Liver (tissue), 8 donors: ENCODE measurements at regions not wholly inside any gene's neighbourhood (a gene's known extent, or its start where the extent isn't known, plus 50 kb on each side); places are given as distances from the start of the nearest gene placed in this dataset.

Experiments used
- DNase-seq: peaks from one replicate; pipeline ENCODE4 v3.0.0-alpha.2; 2017; ENCODE audit warnings: low spot score
- H3K27ac ChIP-seq, 2 donors: one replicate each; pipeline ENCODE4 v1.7.0; 2013; ENCODE audit warnings: inconsistent platforms in 2 of 2, low read length in 2 of 2, control low read depth in 1 of 2, low read depth in 1 of 2, mild to moderate bottlenecking in 1 of 2
- H3K27me3 ChIP-seq, 4 donors: one replicate each; pipeline versions ENCODE4 v1.6.1 to v1.7.0; 2013; ENCODE audit warnings: low read length in 3 of 4, inconsistent platforms in 1 of 4, mild to moderate bottlenecking in 1 of 4, moderate library complexity in 1 of 4; ENCODE audit not compliant: control insufficient read depth in 4 of 4, insufficient read depth in 4 of 4
- H3K36me3 ChIP-seq, 4 donors: one replicate each; pipeline versions ENCODE4 v1.6.1 to v1.7.0; 2013; ENCODE audit warnings: low read length in 3 of 4, mild to moderate bottlenecking in 3 of 4, low read depth in 1 of 4, moderate library complexity in 1 of 4; ENCODE audit not compliant: control insufficient read depth in 4 of 4, insufficient read depth in 3 of 4
- H3K4me1 ChIP-seq, 4 donors: one replicate each; pipeline versions ENCODE4 v1.6.1 to v1.7.0; 2013; ENCODE audit warnings: low read length in 3 of 4, mild to moderate bottlenecking in 3 of 4, moderate library complexity in 1 of 4; ENCODE audit not compliant: control insufficient read depth in 4 of 4, insufficient read depth in 4 of 4
- H3K4me3 ChIP-seq, 3 donors: one replicate each; pipeline versions ENCODE4 v1.6.1 to v1.7.0; 2013; ENCODE audit warnings: low read length in 3 of 3, control low read depth in 1 of 3, low read depth in 1 of 3, mild to moderate bottlenecking in 1 of 3
- H3K9ac ChIP-seq, 2 donors: one replicate each; pipeline ENCODE4 v1.7.0; 2013; ENCODE audit warnings: low read length in 2 of 2, mild to moderate bottlenecking in 2 of 2, moderate library complexity in 2 of 2, control low read depth in 1 of 2, low read depth in 1 of 2
- H3K9me3 ChIP-seq, 4 donors: one replicate each; pipeline versions ENCODE4 v1.6.1 to v1.7.0; 2013; ENCODE audit warnings: low read length in 3 of 4; ENCODE audit not compliant: control insufficient read depth in 4 of 4
- EGR1 ChIP-seq, 2 donors: IDR thresholded peaks; 2 replicates each; pipeline ENCODE4 v1.6.1; 2016 to 2018; ENCODE audit warnings: antibody characterized with exemption in 2 of 2, low read depth in 2 of 2
- FOXA2 ChIP-seq: IDR thresholded peaks from 2 replicates; pipeline ENCODE4 v1.6.1; 2016; ENCODE audit warnings: antibody characterized with exemption
- GABPA ChIP-seq, 2 donors: IDR thresholded peaks in 1 of 2; conservative IDR thresholded peaks in 1 of 2; 2 replicates each; pipeline ENCODE4 v1.6.1; 2016; ENCODE audit warnings: antibody characterized with exemption in 2 of 2, mild to moderate bottlenecking in 1 of 2, moderate library complexity in 1 of 2
- HNF4A ChIP-seq, 2 donors: conservative IDR thresholded peaks; 2 replicates each; pipeline ENCODE4 v1.6.1; 2016; ENCODE audit warnings: antibody characterized with exemption in 2 of 2, mild to moderate bottlenecking in 2 of 2
- HNF4G ChIP-seq: IDR thresholded peaks from 2 replicates; pipeline ENCODE4 v1.6.1; 2016; ENCODE audit warnings: antibody characterized with exemption
- JUND ChIP-seq, 2 donors: IDR thresholded peaks; 2 replicates each; pipeline ENCODE4 v1.6.1; 2016; ENCODE audit warnings: antibody characterized with exemption in 2 of 2
- RAD21 ChIP-seq, 2 donors: IDR thresholded peaks; 2 replicates each; pipeline ENCODE4 v1.6.1; 2016; ENCODE audit warnings: antibody characterized with exemption in 2 of 2, mild to moderate bottlenecking in 2 of 2
- RXRA ChIP-seq, 2 donors: IDR thresholded peaks; 2 replicates each; pipeline ENCODE4 v1.6.1; 2017 to 2018; ENCODE audit warnings: antibody characterized with exemption in 2 of 2, mild to moderate bottlenecking in 1 of 2
- SP1 ChIP-seq: IDR thresholded peaks from 2 replicates; pipeline ENCODE4 v1.6.1; 2018; ENCODE audit warnings: antibody characterized with exemption, mild to moderate bottlenecking
- TAF1 ChIP-seq: conservative IDR thresholded peaks from 2 replicates; pipeline ENCODE4 v1.6.1; 2016; ENCODE audit warnings: antibody characterized with exemption, mild to moderate bottlenecking
- YY1 ChIP-seq: IDR thresholded peaks from 2 replicates; pipeline ENCODE4 v1.6.1; 2016; ENCODE audit warnings: antibody characterized with exemption, mild to moderate bottlenecking
- WGBS: extraction: QIAGEN DNeasy Blood & Tissue Kit; methylation state at CpG from one replicate; pipeline ENCODE4 v1.1.7; 2013; 5-methylcytosine and 5-hydroxymethylcytosine counted together
- TF ChIP-seq, protein P1 (sequence below): IDR thresholded peaks from 2 replicates; pipeline ENCODE4 v1.6.1; 2016; ENCODE audit warnings: antibody characterized with exemption
- TF ChIP-seq, protein P2 (sequence below): IDR thresholded peaks from 2 replicates; pipeline ENCODE4 v1.6.1; 2016; ENCODE audit warnings: antibody characterized with exemption, mild to moderate bottlenecking
- TF ChIP-seq, protein P3 (sequence below): IDR thresholded peaks from 2 replicates; pipeline ENCODE4 v1.6.1; 2016; ENCODE audit warnings: antibody characterized with exemption
- TF ChIP-seq, protein P4 (sequence below): IDR thresholded peaks from 2 replicates; pipeline ENCODE4 v1.6.1; 2016; ENCODE audit warnings: antibody characterized with exemption
- TF ChIP-seq, protein P5 (sequence below): fragments of 150-350 bp; IDR thresholded peaks from 2 replicates; pipeline ENCODE4 v1.5.1; 2017; ENCODE audit warnings: improper control_type of control experiment, low read depth, low read length; ENCODE audit not compliant: missing input control
- donor health status: healthy.
- donor health status: healthy.
- donor health status: healthy.
- donor health status: healthy.
- donor health status: healthy.

DNA sequence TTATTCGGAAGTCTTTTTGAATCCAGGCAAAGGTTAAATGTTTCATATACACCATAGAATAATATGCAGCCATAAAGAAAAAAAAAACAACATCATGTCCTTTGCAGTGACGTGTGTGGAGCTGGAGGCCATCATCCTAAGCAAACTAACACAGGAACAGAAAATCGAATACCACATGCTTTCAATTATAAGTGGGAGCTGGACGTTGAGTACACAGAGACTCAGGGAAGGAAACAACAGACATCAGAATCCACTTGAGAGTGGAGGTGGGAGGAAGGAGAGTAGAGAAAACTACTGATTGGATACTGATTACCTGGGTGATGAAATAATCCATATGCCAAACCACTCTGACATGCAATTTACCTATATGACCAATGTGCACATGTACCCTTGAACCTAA lies 293.4 kb downstream of the KLF6 start:
- 73% methylated on average over 4 of the region's 4 CpGs for WGBS
- Histone ChIP-seq H3K4me3 (no peak overlapping the region), H3K9me3 (no peaks in the 10 kb centered on the region), H3K9ac (no peak overlapping the region), H3K27ac (no peak overlapping the region), H3K36me3 (no peaks in the 10 kb centered on the region), H3K4me1 (no peaks in the 10 kb centered on the region), H3K27me3 (peaks cover 0 to 1% (median 0%) of the 10 kb centered on the region in 4 donors)
- no peak for DNase-seq
- TF ChIP-seq RXRA (IDR thresholded peaks at IDR 0.05) = no peak

DNA sequence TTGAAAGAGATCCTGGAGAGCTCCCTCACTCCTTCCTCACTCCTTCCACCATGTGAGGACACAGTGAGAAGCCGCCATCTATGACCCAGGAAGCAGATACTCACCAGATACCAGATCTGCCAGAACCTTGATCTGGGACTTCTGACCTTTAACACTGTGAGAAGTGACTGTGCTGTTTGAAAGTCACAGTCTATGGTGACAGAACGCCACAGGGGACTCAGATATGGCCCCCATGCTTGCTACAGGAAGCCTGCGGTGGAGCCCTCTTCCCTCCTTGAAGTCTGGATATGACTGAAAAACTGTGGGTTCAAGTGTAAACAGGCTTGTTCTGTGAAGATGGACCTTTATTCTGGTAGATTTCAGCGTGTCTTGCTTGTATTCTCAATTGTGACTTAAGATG lies 297.8 kb downstream of the KLF6 start:
- Histone ChIP-seq H3K4me3 (no peak overlapping the region), H3K27me3 (no peaks in the 10 kb centered on the region), H3K9me3 (no peaks in the 10 kb centered on the region), H3K27ac (no peak overlapping the region), H3K36me3 (no peaks in the 10 kb centered on the region), H3K4me1 (peaks cover 0 to 3% (median 0%) of the 10 kb centered on the region in 4 donors), H3K9ac (no peak overlapping the region)
- WGBS = 70% methylated on average over 4 of the region's 4 CpGs
- DNase-seq = no peak
- TF ChIP-seq, protein P1, sequence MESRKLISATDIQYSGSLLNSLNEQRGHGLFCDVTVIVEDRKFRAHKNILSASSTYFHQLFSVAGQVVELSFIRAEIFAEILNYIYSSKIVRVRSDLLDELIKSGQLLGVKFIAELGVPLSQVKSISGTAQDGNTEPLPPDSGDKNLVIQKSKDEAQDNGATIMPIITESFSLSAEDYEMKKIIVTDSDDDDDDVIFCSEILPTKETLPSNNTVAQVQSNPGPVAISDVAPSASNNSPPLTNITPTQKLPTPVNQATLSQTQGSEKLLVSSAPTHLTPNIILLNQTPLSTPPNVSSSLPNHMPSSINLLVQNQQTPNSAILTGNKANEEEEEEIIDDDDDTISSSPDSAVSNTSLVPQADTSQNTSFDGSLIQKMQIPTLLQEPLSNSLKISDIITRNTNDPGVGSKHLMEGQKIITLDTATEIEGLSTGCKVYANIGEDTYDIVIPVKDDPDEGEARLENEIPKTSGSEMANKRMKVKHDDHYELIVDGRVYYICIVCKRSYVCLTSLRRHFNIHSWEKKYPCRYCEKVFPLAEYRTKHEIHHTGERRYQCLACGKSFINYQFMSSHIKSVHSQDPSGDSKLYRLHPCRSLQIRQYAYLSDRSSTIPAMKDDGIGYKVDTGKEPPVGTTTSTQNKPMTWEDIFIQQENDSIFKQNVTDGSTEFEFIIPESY = no peak
- TF ChIP-seq, protein P2, sequence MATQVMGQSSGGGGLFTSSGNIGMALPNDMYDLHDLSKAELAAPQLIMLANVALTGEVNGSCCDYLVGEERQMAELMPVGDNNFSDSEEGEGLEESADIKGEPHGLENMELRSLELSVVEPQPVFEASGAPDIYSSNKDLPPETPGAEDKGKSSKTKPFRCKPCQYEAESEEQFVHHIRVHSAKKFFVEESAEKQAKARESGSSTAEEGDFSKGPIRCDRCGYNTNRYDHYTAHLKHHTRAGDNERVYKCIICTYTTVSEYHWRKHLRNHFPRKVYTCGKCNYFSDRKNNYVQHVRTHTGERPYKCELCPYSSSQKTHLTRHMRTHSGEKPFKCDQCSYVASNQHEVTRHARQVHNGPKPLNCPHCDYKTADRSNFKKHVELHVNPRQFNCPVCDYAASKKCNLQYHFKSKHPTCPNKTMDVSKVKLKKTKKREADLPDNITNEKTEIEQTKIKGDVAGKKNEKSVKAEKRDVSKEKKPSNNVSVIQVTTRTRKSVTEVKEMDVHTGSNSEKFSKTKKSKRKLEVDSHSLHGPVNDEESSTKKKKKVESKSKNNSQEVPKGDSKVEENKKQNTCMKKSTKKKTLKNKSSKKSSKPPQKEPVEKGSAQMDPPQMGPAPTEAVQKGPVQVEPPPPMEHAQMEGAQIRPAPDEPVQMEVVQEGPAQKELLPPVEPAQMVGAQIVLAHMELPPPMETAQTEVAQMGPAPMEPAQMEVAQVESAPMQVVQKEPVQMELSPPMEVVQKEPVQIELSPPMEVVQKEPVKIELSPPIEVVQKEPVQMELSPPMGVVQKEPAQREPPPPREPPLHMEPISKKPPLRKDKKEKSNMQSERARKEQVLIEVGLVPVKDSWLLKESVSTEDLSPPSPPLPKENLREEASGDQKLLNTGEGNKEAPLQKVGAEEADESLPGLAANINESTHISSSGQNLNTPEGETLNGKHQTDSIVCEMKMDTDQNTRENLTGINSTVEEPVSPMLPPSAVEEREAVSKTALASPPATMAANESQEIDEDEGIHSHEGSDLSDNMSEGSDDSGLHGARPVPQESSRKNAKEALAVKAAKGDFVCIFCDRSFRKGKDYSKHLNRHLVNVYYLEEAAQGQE = no peak

DNA sequence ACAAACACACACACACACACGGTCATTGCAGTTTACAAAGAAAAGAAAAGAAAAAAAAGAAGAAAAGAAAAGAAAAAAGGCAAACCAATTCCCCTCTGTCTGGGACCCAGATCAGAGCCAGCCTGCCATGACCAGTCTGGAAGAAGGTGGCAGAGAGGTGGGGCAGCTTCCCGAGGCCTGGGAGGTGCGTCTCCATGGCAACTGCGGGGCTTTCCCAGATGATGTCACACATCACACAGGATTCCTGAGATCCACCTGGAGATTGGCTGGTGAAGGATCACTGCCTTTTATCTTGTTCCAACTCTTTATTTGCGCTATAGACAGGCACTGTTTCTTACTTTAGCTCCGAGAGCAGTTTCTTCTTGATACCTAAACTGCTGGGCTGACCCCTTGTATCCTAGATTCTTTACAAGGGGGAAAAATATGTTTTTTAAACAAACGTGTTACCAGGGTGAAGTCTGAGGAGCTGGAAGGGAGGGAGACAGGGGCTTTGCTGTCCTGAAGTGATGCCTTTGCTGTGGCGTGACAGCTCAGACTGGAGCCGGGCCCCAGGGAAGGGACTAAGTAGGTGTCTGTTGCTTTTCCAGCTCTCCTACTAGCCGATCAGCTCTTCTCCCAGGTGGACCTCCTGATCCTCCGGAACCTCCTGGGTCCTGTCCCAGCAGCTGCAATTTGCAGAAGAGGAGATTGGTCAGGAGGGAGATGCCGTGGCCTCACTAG lies 298.5 kb downstream of the KLF6 start:
- WGBS = 53% methylated on average over 12 of the region's 12 CpGs
- H3K27ac ChIP-seq = no peak overlapping the region
- no peak for TF ChIP-seq HNF4A (conservative IDR thresholded peaks at IDR 0.05)
- TF ChIP-seq FOXA2 = no peak
- TF ChIP-seq, protein P3, sequence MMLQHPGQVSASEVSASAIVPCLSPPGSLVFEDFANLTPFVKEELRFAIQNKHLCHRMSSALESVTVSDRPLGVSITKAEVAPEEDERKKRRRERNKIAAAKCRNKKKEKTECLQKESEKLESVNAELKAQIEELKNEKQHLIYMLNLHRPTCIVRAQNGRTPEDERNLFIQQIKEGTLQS = no peak
- no peak for TF ChIP-seq GABPA (IDR thresholded peaks at IDR 0.05 in 1 of 2, conservative IDR thresholded peaks at IDR 0.05 in 1 of 2)
- TF ChIP-seq, protein P2 = no peak
- no peak for TF ChIP-seq EGR1 (IDR thresholded peaks at IDR 0.05; ENCODE audit: low read depth in 2 of 2)
- no peak for TF ChIP-seq RXRA (IDR thresholded peaks at IDR 0.05)
- TF ChIP-seq RAD21 (IDR thresholded peaks at IDR 0.05) = no peak
- no peak for TF ChIP-seq TAF1
- TF ChIP-seq, protein P4, sequence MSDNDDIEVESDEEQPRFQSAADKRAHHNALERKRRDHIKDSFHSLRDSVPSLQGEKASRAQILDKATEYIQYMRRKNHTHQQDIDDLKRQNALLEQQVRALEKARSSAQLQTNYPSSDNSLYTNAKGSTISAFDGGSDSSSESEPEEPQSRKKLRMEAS = no peak
- TF ChIP-seq, protein P5, sequence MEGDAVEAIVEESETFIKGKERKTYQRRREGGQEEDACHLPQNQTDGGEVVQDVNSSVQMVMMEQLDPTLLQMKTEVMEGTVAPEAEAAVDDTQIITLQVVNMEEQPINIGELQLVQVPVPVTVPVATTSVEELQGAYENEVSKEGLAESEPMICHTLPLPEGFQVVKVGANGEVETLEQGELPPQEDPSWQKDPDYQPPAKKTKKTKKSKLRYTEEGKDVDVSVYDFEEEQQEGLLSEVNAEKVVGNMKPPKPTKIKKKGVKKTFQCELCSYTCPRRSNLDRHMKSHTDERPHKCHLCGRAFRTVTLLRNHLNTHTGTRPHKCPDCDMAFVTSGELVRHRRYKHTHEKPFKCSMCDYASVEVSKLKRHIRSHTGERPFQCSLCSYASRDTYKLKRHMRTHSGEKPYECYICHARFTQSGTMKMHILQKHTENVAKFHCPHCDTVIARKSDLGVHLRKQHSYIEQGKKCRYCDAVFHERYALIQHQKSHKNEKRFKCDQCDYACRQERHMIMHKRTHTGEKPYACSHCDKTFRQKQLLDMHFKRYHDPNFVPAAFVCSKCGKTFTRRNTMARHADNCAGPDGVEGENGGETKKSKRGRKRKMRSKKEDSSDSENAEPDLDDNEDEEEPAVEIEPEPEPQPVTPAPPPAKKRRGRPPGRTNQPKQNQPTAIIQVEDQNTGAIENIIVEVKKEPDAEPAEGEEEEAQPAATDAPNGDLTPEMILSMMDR = no peak
- no peak for TF ChIP-seq SP1
- TF ChIP-seq JUND (IDR thresholded peaks at IDR 0.05) = no peak
- no peak for TF ChIP-seq YY1
- no peak for TF ChIP-seq HNF4G

More for the DNA sequence above, 298.5 kb downstream of the KLF6 start:
- Histone ChIP-seq H3K36me3 (no peaks in the 10 kb centered on the region), H3K4me1 (peaks cover 0 to 3% (median 0%) of the 10 kb centered on the region in 4 donors), H3K27me3 (no peaks in the 10 kb centered on the region), H3K4me3 (no peak overlapping the region), H3K9ac (no peak overlapping the region), H3K9me3 (no peaks in the 10 kb centered on the region)
- no peak for DNase-seq
